HG03571 (cell line): ENCODE measurements at regions not wholly inside any gene's neighbourhood (a gene's known extent, or its start where the extent isn't known, plus 50 kb on each side); places are given as distances from the start of the nearest gene placed in this dataset.

Experiments used
- ATAC-seq: cut with Tn5 transposase; IDR thresholded peaks from one replicate; pipeline ENCODE4 v1.9.1; 2021; ENCODE audit not compliant: unreplicated experiment

- no peak for ATAC-seq
Measured at GRCh38 chr4:11342401-11342800, 86.3 kb downstream of the HS3ST1 start.

- ATAC-seq = no peak
Measured at GRCh38 chr4:11341337-11342043, 87.2 kb downstream of the HS3ST1 start.

GRCh38 chr4:11338956-11339782 lies 89.5 kb downstream of the HS3ST1 start:
- ATAC-seq = no peak

GRCh38 chr4:11337287-11337686 lies 91.4 kb downstream of the HS3ST1 start:
- ATAC-seq = no peak

- ATAC-seq = no peak
Measured at GRCh38 chr4:11336435-11336834, 92.3 kb downstream of the HS3ST1 start.

GRCh38 chr4:11334887-11335286 lies 93.8 kb downstream of the HS3ST1 start:
- no peak for ATAC-seq

GRCh38 chr4:11328401-11328800 lies 100.3 kb downstream of the HS3ST1 start:
- no peak for ATAC-seq

GRCh38 chr4:11326021-11326420 lies 102.7 kb downstream of the HS3ST1 start:
- no peak for ATAC-seq

GRCh38 chr4:11323771-11324170 lies 104.9 kb downstream of the HS3ST1 start:
- no peak for ATAC-seq

- no peak for ATAC-seq
Measured at GRCh38 chr4:11313157-11313943, 115.3 kb downstream of the HS3ST1 start.

- ATAC-seq = no peak
Measured at GRCh38 chr4:11312389-11312788, 116.3 kb downstream of the HS3ST1 start.

- ATAC-seq = no peak
Measured at GRCh38 chr4:11301075-11301660, 127.5 kb downstream of the HS3ST1 start.

- ATAC-seq = no peak
Measured at GRCh38 chr4:11299836-11300235, 128.9 kb downstream of the HS3ST1 start.

- ATAC-seq = no peak
Measured at GRCh38 chr4:11299016-11299415, 129.7 kb downstream of the HS3ST1 start.

- ATAC-seq = no peak
Measured at GRCh38 chr4:11298451-11298850, 130.2 kb downstream of the HS3ST1 start.

- ATAC-seq = no peak
Measured at GRCh38 chr4:11297627-11298026, 131.1 kb downstream of the HS3ST1 start.

GRCh38 chr4:11297201-11297600 lies 131.5 kb downstream of the HS3ST1 start:
- ATAC-seq = no peak

- no peak for ATAC-seq
Measured at GRCh38 chr4:11293866-11294265, 134.8 kb downstream of the HS3ST1 start.

GRCh38 chr4:11287055-11287454 lies 141.6 kb downstream of the HS3ST1 start:
- no peak for ATAC-seq

GRCh38 chr4:11286533-11286932 lies 142.2 kb downstream of the HS3ST1 start:
- ATAC-seq = no peak

GRCh38 chr4:11281720-11282119 lies 147.0 kb downstream of the HS3ST1 start:
- no peak for ATAC-seq
